ENCODE measurements at regions not wholly inside any gene's neighbourhood (a gene's known extent, or its start where the extent isn't known, plus 50 kb on each side); places are given as distances from the start of the nearest gene placed in this dataset.

DNA sequence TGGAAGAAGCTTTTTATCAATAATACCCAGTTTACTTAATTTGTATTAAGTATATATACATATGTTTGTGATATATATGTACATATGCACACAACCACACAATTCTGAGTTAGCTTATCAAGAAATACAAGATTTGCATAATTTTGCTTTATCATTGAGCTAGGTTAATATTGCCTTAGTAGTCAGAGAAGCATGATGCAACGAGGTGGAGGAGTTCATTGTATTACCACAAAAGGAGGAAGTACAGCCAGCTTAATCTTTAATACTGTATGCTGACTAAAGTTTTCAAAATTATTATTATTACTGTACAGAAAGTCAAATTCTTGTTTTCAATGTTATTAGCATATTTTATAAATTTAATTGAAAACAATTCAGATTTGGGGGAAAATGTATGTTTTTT lies 278.4 kb upstream of the PDGFD start (continued):
- no peak for TF ChIP-seq SETDB1 (IDR thresholded peaks at IDR 0.05; ENCODE audit: low read length)
- TF ChIP-seq RNF2 (IDR thresholded peaks at IDR 0.05): no peak
- no peak for TF ChIP-seq CREB3L1 (IDR thresholded peaks at IDR 0.05; ENCODE audit: borderline replicate concordance, low read depth)
- no peak for TF ChIP-seq ZNF644 (tag; IDR thresholded peaks at IDR 0.05; ENCODE audit: low read depth)
- TF ChIP-seq THRAP3 (IDR thresholded peaks at IDR 0.05; ENCODE audit: borderline replicate concordance): no peak
- TF ChIP-seq CCAR2 (IDR thresholded peaks at IDR 0.05; ENCODE audit: low read depth, low read length): no peak
- TF ChIP-seq FOXK2 (conservative IDR thresholded peaks at IDR 0.05 in 1 of 2, IDR thresholded peaks at IDR 0.05 in 1 of 2; ENCODE audit: low read depth in 2 of 2): no peak
- no peak for TF ChIP-seq TFAP4 (CRISPR knock-in tag; IDR thresholded peaks at IDR 0.05; ENCODE audit: borderline replicate concordance)
- 0 out of 2 replicates have a peak, but pooled peaks have one; percentile 4 for TF ChIP-seq JUND (IDR thresholded peaks at IDR 0.05; ENCODE audit: borderline replicate concordance, low read depth, low read length)
- no peak for TF ChIP-seq JUND (tag; IDR thresholded peaks at IDR 0.05; ENCODE audit: borderline replicate concordance, low read depth, low read length)
- no peak for TF ChIP-seq RFX1 (IDR thresholded peaks at IDR 0.05)
- TF ChIP-seq ZNF3 (CRISPR knock-in tag; IDR thresholded peaks at IDR 0.05): no peak
- no peak for TF ChIP-seq NEUROD1 (IDR thresholded peaks at IDR 0.05; ENCODE audit: borderline replicate concordance, low read depth, low read length, partially characterized antibody)

All from K562 (cell line).